ENCODE measurements at regions not wholly inside any gene's neighbourhood (a gene's known extent, or its start where the extent isn't known, plus 50 kb on each side); places are given as distances from the start of the nearest gene placed in this dataset.

GRCh38 chr18:72339976-72340375 is 204.2 kb downstream of the CBLN2 start:
- DNase-seq (ENCODE audit: low spot score): no peak
- TF ChIP-seq CTCF (IDR thresholded peaks at IDR 0.05; ENCODE audit: extremely low read depth, insufficient read depth, missing control alignments): no peak
- in situ Hi-C loops (cut with MboI; ENCODE audit: low pct_unique_long_range_greater_than_20kb, low sequenced_read_pairs, unreplicated experiment): no loop called here

GRCh38 chr18:72336786-72337185 is 207.4 kb downstream of the CBLN2 start:
- TF ChIP-seq CTCF (IDR thresholded peaks at IDR 0.05; ENCODE audit: extremely low read depth, insufficient read depth, missing control alignments): no peak
- in situ Hi-C loops (cut with MboI; ENCODE audit: low pct_unique_long_range_greater_than_20kb, low sequenced_read_pairs, unreplicated experiment): no loop called here
- no peak for DNase-seq (ENCODE audit: low spot score)

- in situ Hi-C loops (cut with MboI; ENCODE audit: low pct_unique_long_range_greater_than_20kb, low sequenced_read_pairs, unreplicated experiment): no loop called here
- TF ChIP-seq CTCF (IDR thresholded peaks at IDR 0.05; ENCODE audit: extremely low read depth, insufficient read depth, missing control alignments): no peak
- no peak for DNase-seq (ENCODE audit: low spot score)
Observed at GRCh38 chr18:72329533-72329932, 214.6 kb downstream of the CBLN2 start.

GRCh38 chr18:72325307-72325706 is 218.8 kb downstream of the CBLN2 start:
- DNase-seq (ENCODE audit: low spot score): no peak
- TF ChIP-seq CTCF (IDR thresholded peaks at IDR 0.05; ENCODE audit: extremely low read depth, insufficient read depth, missing control alignments): no peak
- in situ Hi-C loops (cut with MboI; ENCODE audit: low pct_unique_long_range_greater_than_20kb, low sequenced_read_pairs, unreplicated experiment): no loop called here

GRCh38 chr18:72324677-72325076 is 219.5 kb downstream of the CBLN2 start:
- no peak for TF ChIP-seq CTCF (IDR thresholded peaks at IDR 0.05; ENCODE audit: extremely low read depth, insufficient read depth, missing control alignments)
- in situ Hi-C loops (cut with MboI; ENCODE audit: low pct_unique_long_range_greater_than_20kb, low sequenced_read_pairs, unreplicated experiment): no loop called here

GRCh38 chr18:72316497-72316896 is 227.6 kb downstream of the CBLN2 start:
- DNase-seq (ENCODE audit: low spot score): no peak
- in situ Hi-C loops (cut with MboI; ENCODE audit: low pct_unique_long_range_greater_than_20kb, low sequenced_read_pairs, unreplicated experiment): no loop called here
- no peak for TF ChIP-seq CTCF (IDR thresholded peaks at IDR 0.05; ENCODE audit: extremely low read depth, insufficient read depth, missing control alignments)

More at GRCh38 chr18:72324677-72325076, 219.5 kb downstream of the CBLN2 start:
- no peak for DNase-seq (ENCODE audit: low spot score)
